ENCODE measurements at regions not wholly inside any gene's neighbourhood (a gene's known extent, or its start where the extent isn't known, plus 50 kb on each side); places are given as distances from the start of the nearest gene placed in this dataset.

GRCh38 chr12:60107992-60108391 is 512.2 kb downstream of the SLC16A7 start:
- Histone ChIP-seq H3K4me1 (ENCODE audit: control insufficient read depth in 3 of 3, insufficient read depth in 3 of 3, low read length in 3 of 3) (no peaks in the 10 kb centered on the region), H3K36me3 (ENCODE audit: control insufficient read depth in 3 of 3, insufficient read depth in 3 of 3, low read length in 3 of 3) (no peaks in the 10 kb centered on the region), H3K4me3 (ENCODE audit: low read length in 3 of 3) (no peak overlapping the region), H3K27me3 (ENCODE audit: control insufficient read depth in 3 of 3, insufficient read depth in 3 of 3, low read length in 3 of 3) (no peaks in the 10 kb centered on the region), H3K27ac (ENCODE audit: low read depth, low read length) (no peak overlapping the region), H3K9ac (ENCODE audit: low read depth in 1 of 3, low read length in 3 of 3) (no peak overlapping the region), H3K9me3 (ENCODE audit: control insufficient read depth in 3 of 3, low read length in 3 of 3) (no peaks in the 10 kb centered on the region)

- Histone ChIP-seq H3K9me3 (ENCODE audit: control insufficient read depth in 3 of 3, low read length in 3 of 3) (peaks cover 0 to 2% (median 0%) of the 10 kb centered on the region in 3 donors), H3K27me3 (ENCODE audit: control insufficient read depth in 3 of 3, insufficient read depth in 3 of 3, low read length in 3 of 3) (no peaks in the 10 kb centered on the region), H3K4me1 (ENCODE audit: control insufficient read depth in 3 of 3, insufficient read depth in 3 of 3, low read length in 3 of 3) (no peaks in the 10 kb centered on the region), H3K9ac (ENCODE audit: low read depth in 1 of 3, low read length in 3 of 3) (no peak overlapping the region), H3K4me3 (ENCODE audit: low read length in 3 of 3) (no peak overlapping the region), H3K36me3 (ENCODE audit: control insufficient read depth in 3 of 3, insufficient read depth in 3 of 3, low read length in 3 of 3) (no peaks in the 10 kb centered on the region), H3K27ac (ENCODE audit: low read depth, low read length) (no peak overlapping the region)
These were observed 516.2 kb downstream of the SLC16A7 start for GRCh38 chr12:60112063-60112462.

- Histone ChIP-seq H3K9me3 (ENCODE audit: control insufficient read depth in 3 of 3, low read length in 3 of 3) (peaks cover 0 to 2% (median 0%) of the 10 kb centered on the region in 3 donors), H3K4me1 (ENCODE audit: control insufficient read depth in 3 of 3, insufficient read depth in 3 of 3, low read length in 3 of 3) (no peaks in the 10 kb centered on the region), H3K27ac (ENCODE audit: low read depth, low read length) (no peak overlapping the region), H3K4me3 (ENCODE audit: low read length in 3 of 3) (no peak overlapping the region), H3K36me3 (ENCODE audit: control insufficient read depth in 3 of 3, insufficient read depth in 3 of 3, low read length in 3 of 3) (no peaks in the 10 kb centered on the region), H3K27me3 (ENCODE audit: control insufficient read depth in 3 of 3, insufficient read depth in 3 of 3, low read length in 3 of 3) (no peaks in the 10 kb centered on the region), H3K9ac (ENCODE audit: low read depth in 1 of 3, low read length in 3 of 3) (no peak overlapping the region)
These were observed 516.9 kb downstream of the SLC16A7 start for GRCh38 chr12:60112763-60113162.

GRCh38 chr12:60114169-60114568 is 518.3 kb downstream of the SLC16A7 start:
- no peak overlapping the region for H3K9ac ChIP-seq (ENCODE audit: low read depth in 1 of 3, low read length in 3 of 3)
- H3K27ac ChIP-seq (ENCODE audit: low read depth, low read length) = no peak overlapping the region
- no peaks in the 10 kb centered on the region for H3K27me3 ChIP-seq (ENCODE audit: control insufficient read depth in 3 of 3, insufficient read depth in 3 of 3, low read length in 3 of 3)
- H3K4me1 ChIP-seq (ENCODE audit: control insufficient read depth in 3 of 3, insufficient read depth in 3 of 3, low read length in 3 of 3) = no peaks in the 10 kb centered on the region
- H3K36me3 ChIP-seq (ENCODE audit: control insufficient read depth in 3 of 3, insufficient read depth in 3 of 3, low read length in 3 of 3) = no peaks in the 10 kb centered on the region
- no peak overlapping the region for H3K4me3 ChIP-seq (ENCODE audit: low read length in 3 of 3)
- peaks cover 0 to 2% (median 0%) of the 10 kb centered on the region in 3 donors for H3K9me3 ChIP-seq (ENCODE audit: control insufficient read depth in 3 of 3, low read length in 3 of 3)

- H3K9me3 ChIP-seq (ENCODE audit: control insufficient read depth in 3 of 3, low read length in 3 of 3) = peaks cover 0 to 2% (median 0%) of the 10 kb centered on the region in 3 donors
- H3K9ac ChIP-seq (ENCODE audit: low read depth in 1 of 3, low read length in 3 of 3) = no peak overlapping the region
- no peaks in the 10 kb centered on the region for H3K36me3 ChIP-seq (ENCODE audit: control insufficient read depth in 3 of 3, insufficient read depth in 3 of 3, low read length in 3 of 3)
- H3K4me1 ChIP-seq (ENCODE audit: control insufficient read depth in 3 of 3, insufficient read depth in 3 of 3, low read length in 3 of 3) = no peaks in the 10 kb centered on the region
- H3K27me3 ChIP-seq (ENCODE audit: control insufficient read depth in 3 of 3, insufficient read depth in 3 of 3, low read length in 3 of 3) = no peaks in the 10 kb centered on the region
- H3K4me3 ChIP-seq (ENCODE audit: low read length in 3 of 3) = no peak overlapping the region
- no peak overlapping the region for H3K27ac ChIP-seq (ENCODE audit: low read depth, low read length)
These were observed 523.5 kb downstream of the SLC16A7 start for GRCh38 chr12:60119327-60119726.

- Histone ChIP-seq H3K27ac (ENCODE audit: low read depth, low read length) (no peak overlapping the region), H3K4me1 (ENCODE audit: control insufficient read depth in 3 of 3, insufficient read depth in 3 of 3, low read length in 3 of 3) (no peaks in the 10 kb centered on the region), H3K9me3 (ENCODE audit: control insufficient read depth in 3 of 3, low read length in 3 of 3) (peaks cover 0 to 2% (median 0%) of the 10 kb centered on the region in 3 donors), H3K36me3 (ENCODE audit: control insufficient read depth in 3 of 3, insufficient read depth in 3 of 3, low read length in 3 of 3) (no peaks in the 10 kb centered on the region), H3K27me3 (ENCODE audit: control insufficient read depth in 3 of 3, insufficient read depth in 3 of 3, low read length in 3 of 3) (no peaks in the 10 kb centered on the region), H3K9ac (ENCODE audit: low read depth in 1 of 3, low read length in 3 of 3) (no peak overlapping the region), H3K4me3 (ENCODE audit: low read length in 3 of 3) (no peak overlapping the region)
These were observed 524.4 kb downstream of the SLC16A7 start for GRCh38 chr12:60120199-60120598.

- no peak overlapping the region for H3K4me3 ChIP-seq (ENCODE audit: low read length in 3 of 3)
- H3K27ac ChIP-seq (ENCODE audit: low read depth, low read length) = no peak overlapping the region
- no peaks in the 10 kb centered on the region for H3K4me1 ChIP-seq (ENCODE audit: control insufficient read depth in 3 of 3, insufficient read depth in 3 of 3, low read length in 3 of 3)
- H3K9ac ChIP-seq (ENCODE audit: low read depth in 1 of 3, low read length in 3 of 3) = no peak overlapping the region
- no peaks in the 10 kb centered on the region for H3K9me3 ChIP-seq (ENCODE audit: control insufficient read depth in 3 of 3, low read length in 3 of 3)
- H3K27me3 ChIP-seq (ENCODE audit: control insufficient read depth in 3 of 3, insufficient read depth in 3 of 3, low read length in 3 of 3) = no peaks in the 10 kb centered on the region
- H3K36me3 ChIP-seq (ENCODE audit: control insufficient read depth in 3 of 3, insufficient read depth in 3 of 3, low read length in 3 of 3) = no peaks in the 10 kb centered on the region
These were observed 527.7 kb downstream of the SLC16A7 start for GRCh38 chr12:60123557-60123956.

- Histone ChIP-seq H3K27me3 (ENCODE audit: control insufficient read depth in 3 of 3, insufficient read depth in 3 of 3, low read length in 3 of 3) (no peaks in the 10 kb centered on the region), H3K4me1 (ENCODE audit: control insufficient read depth in 3 of 3, insufficient read depth in 3 of 3, low read length in 3 of 3) (no peaks in the 10 kb centered on the region), H3K27ac (ENCODE audit: low read depth, low read length) (no peak overlapping the region), H3K9me3 (ENCODE audit: control insufficient read depth in 3 of 3, low read length in 3 of 3) (no peaks in the 10 kb centered on the region), H3K36me3 (ENCODE audit: control insufficient read depth in 3 of 3, insufficient read depth in 3 of 3, low read length in 3 of 3) (no peaks in the 10 kb centered on the region), H3K4me3 (ENCODE audit: low read length in 3 of 3) (no peak overlapping the region), H3K9ac (ENCODE audit: low read depth in 1 of 3, low read length in 3 of 3) (no peak overlapping the region)
These were observed 541.7 kb downstream of the SLC16A7 start for GRCh38 chr12:60137513-60137912.

GRCh38 chr12:60138526-60138925 is 542.7 kb downstream of the SLC16A7 start:
- Histone ChIP-seq H3K9me3 (ENCODE audit: control insufficient read depth in 3 of 3, low read length in 3 of 3) (no peaks in the 10 kb centered on the region), H3K4me1 (ENCODE audit: control insufficient read depth in 3 of 3, insufficient read depth in 3 of 3, low read length in 3 of 3) (no peaks in the 10 kb centered on the region), H3K4me3 (ENCODE audit: low read length in 3 of 3) (no peak overlapping the region), H3K27me3 (ENCODE audit: control insufficient read depth in 3 of 3, insufficient read depth in 3 of 3, low read length in 3 of 3) (no peaks in the 10 kb centered on the region), H3K36me3 (ENCODE audit: control insufficient read depth in 3 of 3, insufficient read depth in 3 of 3, low read length in 3 of 3) (no peaks in the 10 kb centered on the region), H3K9ac (ENCODE audit: low read depth in 1 of 3, low read length in 3 of 3) (no peak overlapping the region), H3K27ac (ENCODE audit: low read depth, low read length) (no peak overlapping the region)

GRCh38 chr12:60144395-60144794 is 548.6 kb downstream of the SLC16A7 start:
- no peak overlapping the region for H3K4me3 ChIP-seq (ENCODE audit: low read length in 3 of 3)

GRCh38 chr12:60148109-60148508 is 552.3 kb downstream of the SLC16A7 start:
- Histone ChIP-seq H3K27ac (ENCODE audit: low read depth, low read length) (no peak overlapping the region), H3K9ac (ENCODE audit: low read depth in 1 of 3, low read length in 3 of 3) (no peak overlapping the region), H3K4me1 (ENCODE audit: control insufficient read depth in 3 of 3, insufficient read depth in 3 of 3, low read length in 3 of 3) (no peaks in the 10 kb centered on the region)

More at GRCh38 chr12:60144395-60144794, 548.6 kb downstream of the SLC16A7 start:
- Histone ChIP-seq H3K9me3 (ENCODE audit: control insufficient read depth in 3 of 3, low read length in 3 of 3) (no peaks in the 10 kb centered on the region), H3K27ac (ENCODE audit: low read depth, low read length) (no peak overlapping the region), H3K27me3 (ENCODE audit: control insufficient read depth in 3 of 3, insufficient read depth in 3 of 3, low read length in 3 of 3) (no peaks in the 10 kb centered on the region), H3K4me1 (ENCODE audit: control insufficient read depth in 3 of 3, insufficient read depth in 3 of 3, low read length in 3 of 3) (no peaks in the 10 kb centered on the region), H3K36me3 (ENCODE audit: control insufficient read depth in 3 of 3, insufficient read depth in 3 of 3, low read length in 3 of 3) (no peaks in the 10 kb centered on the region), H3K9ac (ENCODE audit: low read depth in 1 of 3, low read length in 3 of 3) (no peak overlapping the region)

More at GRCh38 chr12:60148109-60148508, 552.3 kb downstream of the SLC16A7 start:
- no peak overlapping the region for H3K4me3 ChIP-seq (ENCODE audit: low read length in 3 of 3)
- H3K27me3 ChIP-seq (ENCODE audit: control insufficient read depth in 3 of 3, insufficient read depth in 3 of 3, low read length in 3 of 3) = no peaks in the 10 kb centered on the region
- H3K9me3 ChIP-seq (ENCODE audit: control insufficient read depth in 3 of 3, low read length in 3 of 3) = no peaks in the 10 kb centered on the region
- no peaks in the 10 kb centered on the region for H3K36me3 ChIP-seq (ENCODE audit: control insufficient read depth in 3 of 3, insufficient read depth in 3 of 3, low read length in 3 of 3)

Data from skeletal muscle tissue (tissue), 3 donors.